HepG2 (cell line): ENCODE measurements at regions not wholly inside any gene's neighbourhood (a gene's known extent, or its start where the extent isn't known, plus 50 kb on each side); places are given as distances from the start of the nearest gene placed in this dataset.
A peak's percentile ranks its signal among the peaks of the same experiment; 100 is the strongest.

Experiments
- CBX5 ChIP-seq: sonication (generic); formaldehyde crosslinking; IDR thresholded peaks from 2 replicates; pipeline ENCODE4 v1.4.0; 2020; ENCODE audit warnings: missing genetic modification reagents, borderline replicate concordance
- EP300 ChIP-seq, 3 experiments: sonication (generic) in 1 of 3; formaldehyde crosslinking in 1 of 3; IDR thresholded peaks; 2 replicates each; pipeline versions ENCODE4 v1.5.1 to v1.6.1; 2011 to 2020; ENCODE audit warnings: low read depth in 2 of 3, low read length in 2 of 3, borderline replicate concordance in 1 of 3, improper control_type of control experiment in 1 of 3, mild to moderate bottlenecking in 1 of 3, missing genetic modification reagents in 1 of 3, moderate library complexity in 1 of 3
- GABPA ChIP-seq, 2 experiments: IDR thresholded peaks; 2 replicates each; pipeline ENCODE4 v1.6.1; 2011 to 2016; ENCODE audit warnings: low read depth in 2 of 2, low read length in 1 of 2, missing biosample characterization in 1 of 2, missing genetic modification characterization in 1 of 2
- MBNL3 ChIP-seq: fragments of 250-450 bp; sonication (Bioruptor Pico); conservative IDR thresholded peaks from 2 replicates; pipeline ENCODE4 v1.8.0; 2022; ENCODE audit warnings: mild to moderate bottlenecking, inconsistent platforms
- PHB2 ChIP-seq: fragments of 450-650 bp; IDR thresholded peaks from 2 replicates; pipeline ENCODE4 v1.6.1; 2018; ENCODE audit not compliant: partially characterized antibody
- POLR2AphosphoS2 ChIP-seq: IDR thresholded peaks from 2 replicates; pipeline ENCODE4 v1.6.1; 2011; ENCODE audit warnings: low read depth, low read length, improper control_type of control experiment
- SRSF4 ChIP-seq: fragments of 200-400 bp; formaldehyde crosslinking; IDR thresholded peaks from one replicate; pipeline ENCODE4 v1.6.1; 2018; ENCODE audit warnings: mild to moderate bottlenecking, low read depth, low read length, moderate library complexity; ENCODE audit not compliant: poor library complexity, severe bottlenecking
- TBX2 ChIP-seq: sonication (generic); formaldehyde crosslinking; IDR thresholded peaks from 2 replicates; pipeline ENCODE4 v1.5.0; 2020; ENCODE audit warnings: missing genetic modification reagents, mild to moderate bottlenecking, borderline replicate concordance
- ZNF280D ChIP-seq: sonication (generic); formaldehyde crosslinking; IDR thresholded peaks from 2 replicates; pipeline ENCODE4 v1.5.1; 2020; ENCODE audit warnings: mild to moderate bottlenecking, missing genetic modification reagents
- ZNF335 ChIP-seq: sonication (generic); formaldehyde crosslinking; IDR thresholded peaks from 2 replicates; pipeline ENCODE4 v1.4.0; 2020; ENCODE audit warnings: missing genetic modification reagents
- ZNF589 ChIP-seq: sonication (generic); formaldehyde crosslinking; conservative IDR thresholded peaks from 2 replicates; pipeline ENCODE4 v1.8.0; 2022; ENCODE audit warnings: mild to moderate bottlenecking, moderate library complexity, missing genetic modification reagents
- ZNF614 ChIP-seq: IDR thresholded peaks from 2 replicates; pipeline ENCODE4 v1.6.1; 2018; ENCODE audit warnings: missing biosample characterization, missing genetic modification reagents, inconsistent platforms, borderline replicate concordance
- ZNF746 ChIP-seq: sonication (generic); formaldehyde crosslinking; IDR thresholded peaks from 2 replicates; pipeline ENCODE4 v1.8.0; 2022; ENCODE audit warnings: mild to moderate bottlenecking, missing genetic modification reagents
- ZNF766 ChIP-seq: sonication (generic); formaldehyde crosslinking; IDR thresholded peaks from 2 replicates; pipeline ENCODE4 v1.5.0; 2020; ENCODE audit warnings: missing genetic modification reagents, borderline replicate concordance
- ZNF879 ChIP-seq: sonication (generic); formaldehyde crosslinking; IDR thresholded peaks from 2 replicates; pipeline ENCODE4 v1.8.1; 2023; ENCODE audit warnings: missing genetic modification reagents
- TF ChIP-seq, protein P1 (sequence below): sonication (generic); formaldehyde crosslinking; IDR thresholded peaks from 2 replicates; pipeline ENCODE4 v1.5.0; 2020; ENCODE audit warnings: mild to moderate bottlenecking, missing genetic modification reagents
- TF ChIP-seq, protein P2 (sequence below): IDR thresholded peaks from 2 replicates; pipeline ENCODE4 v1.6.1; 2016; ENCODE audit warnings: mild to moderate bottlenecking
- TF ChIP-seq, protein P3 (sequence below): sonication (generic); formaldehyde crosslinking; conservative IDR thresholded peaks from 2 replicates; pipeline ENCODE4 v1.8.0; 2022; ENCODE audit warnings: low read depth, missing genetic modification reagents

DNA sequence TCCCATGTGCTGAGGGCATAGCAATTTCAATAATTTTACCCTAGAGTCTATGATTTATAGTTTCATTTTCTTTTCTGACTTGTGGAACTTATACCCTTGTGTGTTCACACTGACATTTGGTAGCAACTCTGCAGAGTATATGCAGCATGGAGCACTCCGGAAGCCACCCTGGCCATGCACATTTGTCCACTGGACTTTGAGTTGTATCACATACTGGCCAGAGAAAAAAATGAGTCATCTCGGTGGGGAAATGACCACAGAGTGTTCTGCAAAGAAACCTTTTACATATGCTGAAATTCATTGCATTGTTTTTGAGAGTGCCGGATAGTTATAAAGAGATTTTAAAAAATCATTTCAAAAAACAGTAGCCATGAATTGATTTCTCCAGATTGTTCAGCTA, 164.8 kb upstream of the COBL start (continued):
- TF ChIP-seq ZNF614 (CRISPR knock-in tag) (0 out of 2 replicates have a peak, but pooled peaks have one; percentile 46), POLR2AphosphoS2 (no peak), MBNL3 (CRISPR knock-in tag) (no peak), GABPA (IDR thresholded peaks at IDR 0.05; ENCODE audit: low read depth, low read length) (peak; percentile 24; the same call in 1 of the 2 replicates), GABPA (CRISPR knock-in tag; IDR thresholded peaks at IDR 0.05; ENCODE audit: low read depth) (peak; percentile 81), ZNF746 (CRISPR knock-in tag) (no peak), EP300 (IDR thresholded peaks at IDR 0.05; ENCODE audit: low read depth in 2 of 2, low read length in 2 of 2) (peak in 1 of 2 experiments; percentile 35; a peak in 1 of 4 replicates), EP300 (CRISPR knock-in tag; IDR thresholded peaks at IDR 0.05; ENCODE audit: borderline replicate concordance) (no peak), PHB2 (no peak), ZNF589 (CRISPR knock-in tag) (no peak), CBX5 (CRISPR knock-in tag) (0 out of 2 replicates have a peak, but pooled peaks have one; percentile 45), ZNF766 (CRISPR knock-in tag) (peak; percentile 89), ZNF280D (CRISPR knock-in tag) (no peak), TBX2 (CRISPR knock-in tag) (no peak), ZNF335 (no peak), SRSF4 (no peak), ZNF879 (no peak)
- TF ChIP-seq, protein P1, sequence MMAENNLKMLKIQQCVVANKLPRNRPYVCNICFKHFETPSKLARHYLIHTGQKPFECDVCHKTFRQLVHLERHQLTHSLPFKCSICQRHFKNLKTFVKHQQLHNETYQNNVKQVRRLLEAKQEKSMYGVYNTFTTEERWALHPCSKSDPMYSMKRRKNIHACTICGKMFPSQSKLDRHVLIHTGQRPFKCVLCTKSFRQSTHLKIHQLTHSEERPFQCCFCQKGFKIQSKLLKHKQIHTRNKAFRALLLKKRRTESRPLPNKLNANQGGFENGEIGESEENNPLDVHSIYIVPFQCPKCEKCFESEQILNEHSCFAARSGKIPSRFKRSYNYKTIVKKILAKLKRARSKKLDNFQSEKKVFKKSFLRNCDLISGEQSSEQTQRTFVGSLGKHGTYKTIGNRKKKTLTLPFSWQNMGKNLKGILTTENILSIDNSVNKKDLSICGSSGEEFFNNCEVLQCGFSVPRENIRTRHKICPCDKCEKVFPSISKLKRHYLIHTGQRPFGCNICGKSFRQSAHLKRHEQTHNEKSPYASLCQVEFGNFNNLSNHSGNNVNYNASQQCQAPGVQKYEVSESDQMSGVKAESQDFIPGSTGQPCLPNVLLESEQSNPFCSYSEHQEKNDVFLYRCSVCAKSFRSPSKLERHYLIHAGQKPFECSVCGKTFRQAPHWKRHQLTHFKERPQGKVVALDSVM: no peak
- TF ChIP-seq, protein P2, sequence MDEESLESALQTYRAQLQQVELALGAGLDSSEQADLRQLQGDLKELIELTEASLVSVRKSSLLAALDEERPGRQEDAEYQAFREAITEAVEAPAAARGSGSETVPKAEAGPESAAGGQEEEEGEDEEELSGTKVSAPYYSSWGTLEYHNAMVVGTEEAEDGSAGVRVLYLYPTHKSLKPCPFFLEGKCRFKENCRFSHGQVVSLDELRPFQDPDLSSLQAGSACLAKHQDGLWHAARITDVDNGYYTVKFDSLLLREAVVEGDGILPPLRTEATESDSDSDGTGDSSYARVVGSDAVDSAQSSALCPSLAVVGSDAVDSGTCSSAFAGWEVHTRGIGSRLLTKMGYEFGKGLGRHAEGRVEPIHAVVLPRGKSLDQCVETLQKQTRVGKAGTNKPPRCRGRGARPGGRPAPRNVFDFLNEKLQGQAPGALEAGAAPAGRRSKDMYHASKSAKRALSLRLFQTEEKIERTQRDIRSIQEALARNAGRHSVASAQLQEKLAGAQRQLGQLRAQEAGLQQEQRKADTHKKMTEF (CRISPR knock-in tag): no peak
- TF ChIP-seq, protein P3, sequence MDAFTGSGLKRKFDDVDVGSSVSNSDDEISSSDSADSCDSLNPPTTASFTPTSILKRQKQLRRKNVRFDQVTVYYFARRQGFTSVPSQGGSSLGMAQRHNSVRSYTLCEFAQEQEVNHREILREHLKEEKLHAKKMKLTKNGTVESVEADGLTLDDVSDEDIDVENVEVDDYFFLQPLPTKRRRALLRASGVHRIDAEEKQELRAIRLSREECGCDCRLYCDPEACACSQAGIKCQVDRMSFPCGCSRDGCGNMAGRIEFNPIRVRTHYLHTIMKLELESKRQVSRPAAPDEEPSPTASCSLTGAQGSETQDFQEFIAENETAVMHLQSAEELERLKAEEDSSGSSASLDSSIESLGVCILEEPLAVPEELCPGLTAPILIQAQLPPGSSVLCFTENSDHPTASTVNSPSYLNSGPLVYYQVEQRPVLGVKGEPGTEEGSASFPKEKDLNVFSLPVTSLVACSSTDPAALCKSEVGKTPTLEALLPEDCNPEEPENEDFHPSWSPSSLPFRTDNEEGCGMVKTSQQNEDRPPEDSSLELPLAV (CRISPR knock-in tag): no peak
